GM21529 (cell line): ENCODE measurements at regions not wholly inside any gene's neighbourhood (a gene's known extent, or its start where the extent isn't known, plus 50 kb on each side); places are given as distances from the start of the nearest gene placed in this dataset.
"Not testable (repeated sequence)": the region's sequence is repeated elsewhere in the genome, so short reads cannot be mapped to it uniquely, and the experiment has no call there.

Source experiments
- ATAC-seq: cut with Tn5 transposase; IDR thresholded peaks from one replicate; pipeline ENCODE4 v1.9.1; 2021; ENCODE audit not compliant: unreplicated experiment

- no peak for ATAC-seq
Measured at GRCh38 chr10:34016576-34016975, 682.1 kb upstream of the NRP1 start.

DNA sequence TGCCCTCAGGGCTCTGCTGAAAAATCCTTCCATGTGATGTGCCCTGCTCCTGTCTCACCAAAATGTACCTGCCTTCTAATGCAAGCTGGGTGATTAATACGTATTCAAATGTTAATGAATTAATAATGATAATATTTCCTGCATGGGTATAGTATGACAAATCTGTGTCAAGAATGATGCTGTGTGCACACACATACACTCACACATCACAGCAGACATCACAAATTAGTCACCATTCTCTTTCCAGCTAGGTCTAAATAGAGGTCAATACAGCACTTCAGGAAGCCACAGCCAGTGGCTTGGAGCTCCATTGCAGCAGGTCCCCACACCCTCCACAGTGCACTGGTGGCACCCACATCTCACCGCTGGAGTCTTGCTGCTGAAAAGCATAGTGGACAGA lies 681.2 kb upstream of the NRP1 start:
- ATAC-seq, result no peak

GRCh38 chr10:34013235-34013634 lies 678.8 kb upstream of the NRP1 start:
- ATAC-seq, result no peak

DNA sequence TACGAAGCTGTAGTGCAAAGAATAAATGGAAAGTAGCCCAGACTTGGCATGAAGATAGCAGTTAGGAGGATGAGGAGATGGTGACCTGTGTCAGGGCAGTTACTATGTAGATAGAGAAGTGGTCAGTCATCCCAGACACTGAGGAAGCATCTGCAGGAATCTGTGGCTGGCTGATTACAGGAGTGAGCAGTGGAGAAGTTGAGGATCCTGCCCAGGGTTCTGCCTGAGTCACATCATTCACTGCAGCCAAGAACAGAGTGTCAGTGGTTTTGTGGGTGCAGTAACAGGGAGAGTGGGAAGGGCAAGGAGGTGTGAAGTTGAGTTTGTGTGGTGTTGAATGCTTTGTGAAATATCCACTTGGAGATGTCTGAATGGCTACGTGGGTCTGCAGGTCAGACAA lies 676.4 kb upstream of the NRP1 start:
- no peak for ATAC-seq

DNA sequence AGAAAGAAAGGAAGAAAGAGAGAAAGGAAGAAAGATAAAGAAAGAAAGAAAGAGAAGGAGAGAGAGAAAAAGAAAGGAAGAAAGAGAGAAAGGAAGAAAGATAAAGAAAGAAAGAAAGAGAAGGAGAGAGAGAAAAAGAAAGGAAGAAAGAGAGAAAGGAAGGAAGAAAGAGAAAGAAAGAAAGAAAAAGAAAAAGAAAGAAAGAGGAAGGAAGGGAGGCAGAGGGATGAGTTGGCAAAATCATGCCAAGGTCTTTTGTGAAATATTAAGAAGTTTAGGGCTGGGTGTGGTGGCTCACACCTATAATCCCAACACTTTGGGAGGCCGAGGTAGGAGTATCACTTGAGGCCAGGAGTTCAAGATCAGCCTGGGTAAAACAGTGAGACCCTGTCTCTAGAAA lies 675.8 kb upstream of the NRP1 start:
- not testable (repeated sequence) for ATAC-seq

- no peak for ATAC-seq
Measured at GRCh38 chr10:34008656-34009055, 674.2 kb upstream of the NRP1 start.

GRCh38 chr10:34006471-34006870 lies 672.0 kb upstream of the NRP1 start:
- no peak for ATAC-seq

DNA sequence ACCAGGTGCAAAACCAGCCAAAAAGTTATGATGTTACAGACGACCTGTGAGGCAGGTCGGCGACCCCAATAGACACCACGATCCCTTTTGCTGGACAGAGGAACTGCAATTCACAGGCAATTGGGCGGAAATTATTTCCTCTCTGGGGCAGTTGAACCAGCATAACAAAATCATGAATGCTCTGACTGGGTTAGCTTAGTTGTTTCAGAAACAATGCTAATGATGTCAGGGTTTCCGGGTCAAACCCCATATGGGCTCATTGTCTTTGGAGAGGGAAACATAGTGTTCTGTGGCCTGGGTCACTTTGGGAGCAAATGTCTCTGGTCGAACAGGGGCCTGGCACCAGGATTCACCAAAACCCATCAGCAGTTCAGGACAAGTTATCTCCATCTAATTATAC lies 669.1 kb upstream of the NRP1 start:
- no peak for ATAC-seq

- ATAC-seq, result no peak
Measured at GRCh38 chr10:34002896-34003295, 668.4 kb upstream of the NRP1 start.

GRCh38 chr10:34001831-34002230 lies 667.4 kb upstream of the NRP1 start:
- ATAC-seq, result no peak

GRCh38 chr10:34001087-34001580 lies 666.7 kb upstream of the NRP1 start:
- no peak for ATAC-seq

- no peak for ATAC-seq
Measured at GRCh38 chr10:33993917-33994316, 659.5 kb upstream of the NRP1 start.

GRCh38 chr10:33991924-33992323 lies 657.5 kb upstream of the NRP1 start:
- no peak for ATAC-seq

DNA sequence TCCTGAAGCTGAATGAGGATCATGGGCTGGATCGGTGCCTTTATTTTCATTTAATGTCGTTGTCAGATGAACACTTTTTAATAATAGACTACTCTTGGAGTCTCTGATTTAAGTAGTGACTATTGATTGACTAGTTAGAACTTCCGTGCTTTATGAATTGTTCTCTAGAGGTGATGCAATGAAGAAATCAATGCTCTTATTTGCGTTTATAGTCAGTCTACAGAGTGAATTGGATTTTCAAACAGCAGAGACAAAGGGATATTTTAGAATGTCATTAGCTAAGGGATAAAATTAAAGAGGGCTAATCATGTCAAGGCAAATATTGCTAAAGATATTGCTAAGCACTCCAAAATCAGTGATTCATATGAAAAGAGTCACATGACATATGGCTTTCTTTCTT lies 652.0 kb upstream of the NRP1 start:
- ATAC-seq, result no peak

DNA sequence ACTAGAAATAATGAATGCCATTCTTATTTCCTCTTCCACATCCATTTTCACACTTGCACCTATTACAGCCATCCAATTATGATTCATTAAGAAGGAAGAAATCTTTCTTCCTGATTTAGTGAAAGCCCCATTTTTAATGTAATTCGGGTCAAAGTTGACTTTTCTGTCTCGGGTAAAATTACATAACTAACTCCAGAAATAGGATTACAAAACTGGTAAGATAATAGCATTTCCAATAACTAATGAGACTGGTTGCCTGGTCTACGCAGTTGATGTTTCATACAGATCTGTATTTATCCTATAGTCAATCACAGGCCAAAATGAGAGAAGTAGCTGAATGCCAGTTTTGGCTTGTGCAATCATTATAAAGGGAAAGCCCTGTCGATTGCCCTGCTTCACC lies 651.5 kb upstream of the NRP1 start:
- no peak for ATAC-seq

DNA sequence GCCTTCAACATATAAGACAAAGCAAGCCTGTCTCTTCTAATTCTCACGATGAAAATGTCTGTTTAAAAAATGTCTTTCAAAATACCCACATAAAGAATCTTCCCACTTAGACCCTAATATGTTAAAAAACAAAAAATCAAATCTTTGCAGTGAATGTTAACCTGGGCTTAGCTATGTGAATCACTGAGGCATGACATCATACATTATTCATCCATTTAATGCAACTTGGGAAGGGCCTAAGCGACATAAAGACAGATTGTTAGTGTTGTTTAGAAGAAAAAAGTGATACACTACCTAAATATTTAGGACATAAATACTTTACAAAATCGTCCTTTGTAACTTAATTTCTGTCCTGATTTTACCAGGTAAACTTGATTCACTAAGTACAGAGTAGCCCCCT lies 648.5 kb upstream of the NRP1 start:
- ATAC-seq, result no peak

GRCh38 chr10:33981301-33981700 lies 646.8 kb upstream of the NRP1 start:
- no peak for ATAC-seq

DNA sequence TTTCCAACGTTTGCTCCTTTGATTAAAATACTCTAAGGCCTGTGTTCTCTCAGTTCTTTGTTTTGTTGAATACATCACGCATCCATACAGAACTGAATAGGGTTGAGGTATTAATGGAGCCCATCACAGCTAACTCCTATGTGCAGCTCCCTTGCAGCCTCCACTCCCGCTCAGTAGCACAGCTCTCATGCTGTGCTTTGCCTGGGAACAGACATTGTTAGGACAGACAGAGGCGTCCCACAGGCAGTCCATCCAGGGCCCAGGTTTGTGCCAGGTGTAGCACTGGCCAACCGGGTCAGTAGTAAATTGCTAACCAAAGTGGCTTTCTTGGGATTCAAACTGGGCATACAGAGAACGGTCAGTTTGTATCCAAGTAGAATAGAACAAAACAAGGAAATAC lies 644.7 kb upstream of the NRP1 start:
- no peak for ATAC-seq

- no peak for ATAC-seq
Measured at GRCh38 chr10:33975481-33975880, 641.0 kb upstream of the NRP1 start.

- no peak for ATAC-seq
Measured at GRCh38 chr10:33974976-33975478, 640.6 kb upstream of the NRP1 start.

DNA sequence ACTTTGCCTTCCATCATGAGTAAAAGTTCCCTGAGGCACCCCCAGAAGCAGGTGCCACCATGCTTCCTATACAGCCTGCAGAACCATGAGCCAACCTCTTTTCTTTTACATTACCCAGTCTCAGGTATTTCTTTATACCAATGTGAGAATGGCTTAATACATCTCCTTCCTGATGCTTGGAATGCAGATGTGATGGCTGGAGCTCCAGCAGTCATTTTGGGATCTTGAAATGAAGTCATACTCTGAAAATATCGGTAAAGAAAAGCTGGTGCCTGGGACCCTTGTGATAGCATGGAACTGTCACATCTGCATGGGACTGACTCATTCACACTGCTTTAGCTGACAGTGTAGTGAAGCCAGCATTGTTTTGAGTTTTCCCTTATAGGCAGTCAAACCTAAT lies 634.5 kb upstream of the NRP1 start:
- ATAC-seq, result no peak

DNA sequence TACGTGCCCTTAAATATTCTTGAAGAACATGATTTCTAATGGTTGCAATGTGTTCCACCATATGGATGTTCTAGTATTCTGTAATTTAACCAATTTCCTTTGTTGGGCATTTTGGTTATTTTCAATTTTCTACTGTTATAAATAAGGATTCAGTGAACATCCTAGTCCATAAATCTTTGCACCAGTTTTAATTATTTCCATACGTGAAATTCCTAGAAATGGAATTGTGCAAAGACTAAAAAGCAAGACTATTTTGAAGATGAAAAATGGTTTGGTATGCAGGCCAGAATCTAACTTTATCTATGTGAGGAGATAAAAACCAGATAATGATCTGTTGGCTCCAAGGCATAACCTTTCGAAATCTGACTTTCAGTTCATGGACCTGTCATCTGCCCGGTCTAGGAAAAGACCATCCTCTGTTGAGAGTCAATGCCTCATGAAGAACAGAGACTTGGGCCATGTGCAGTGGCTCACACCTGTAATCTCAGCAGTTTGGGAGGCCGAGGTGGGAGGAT lies 633.2 kb upstream of the NRP1 start:
- ATAC-seq, result no peak

GRCh38 chr10:33966946-33967345 lies 632.5 kb upstream of the NRP1 start:
- ATAC-seq, result no peak
